ENCODE measurements at regions not wholly inside any gene's neighbourhood (a gene's known extent, or its start where the extent isn't known, plus 50 kb on each side); places are given as distances from the start of the nearest gene placed in this dataset.

DNA sequence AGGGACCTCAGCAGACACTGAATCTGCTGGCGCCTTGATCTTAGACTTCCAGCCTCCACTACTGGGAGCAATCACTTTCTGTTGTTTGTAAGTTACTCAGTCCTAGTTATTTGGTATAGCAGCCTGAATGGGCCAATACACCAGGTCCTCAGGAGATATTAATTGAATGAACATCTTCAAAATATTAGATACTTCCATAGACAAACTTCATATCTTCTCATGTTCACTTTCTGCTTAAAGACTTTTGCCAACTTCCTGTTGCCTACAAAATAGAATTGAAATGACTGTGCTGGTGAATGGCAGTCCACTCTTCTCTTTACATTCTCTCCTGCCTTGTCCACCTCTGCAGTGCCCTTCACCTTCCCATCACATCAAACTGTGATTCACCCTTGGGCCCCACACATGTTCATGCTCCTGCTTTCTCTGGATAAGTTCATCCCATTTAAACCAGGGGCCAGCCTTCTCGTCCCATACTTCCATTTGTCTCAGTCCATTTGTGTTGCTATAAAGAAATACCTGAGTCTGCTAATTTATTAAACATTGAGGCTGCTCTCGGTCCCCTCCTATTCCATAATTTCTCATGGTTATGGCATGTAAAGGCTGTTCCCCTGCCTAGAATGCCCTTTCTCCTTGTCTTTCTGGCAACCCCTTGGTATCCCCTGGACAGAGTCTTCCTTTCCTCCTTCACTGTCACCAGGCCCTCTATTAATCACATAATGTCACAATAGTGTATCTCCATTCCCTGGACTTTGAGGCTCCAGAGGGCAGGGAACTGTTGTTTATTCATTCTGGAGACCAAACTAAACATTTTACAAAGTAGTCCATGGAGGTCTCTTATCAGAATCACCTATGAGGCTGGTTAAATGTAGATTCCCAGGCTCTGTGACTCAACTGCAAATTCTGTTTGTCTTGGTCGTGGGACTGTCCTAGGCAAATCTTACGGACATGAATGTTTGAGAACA is 148.3 kb upstream of the TMEM170B start:
- no peak for TF ChIP-seq POLR2A (IDR thresholded peaks at IDR 0.05)
- TF ChIP-seq, protein P1, sequence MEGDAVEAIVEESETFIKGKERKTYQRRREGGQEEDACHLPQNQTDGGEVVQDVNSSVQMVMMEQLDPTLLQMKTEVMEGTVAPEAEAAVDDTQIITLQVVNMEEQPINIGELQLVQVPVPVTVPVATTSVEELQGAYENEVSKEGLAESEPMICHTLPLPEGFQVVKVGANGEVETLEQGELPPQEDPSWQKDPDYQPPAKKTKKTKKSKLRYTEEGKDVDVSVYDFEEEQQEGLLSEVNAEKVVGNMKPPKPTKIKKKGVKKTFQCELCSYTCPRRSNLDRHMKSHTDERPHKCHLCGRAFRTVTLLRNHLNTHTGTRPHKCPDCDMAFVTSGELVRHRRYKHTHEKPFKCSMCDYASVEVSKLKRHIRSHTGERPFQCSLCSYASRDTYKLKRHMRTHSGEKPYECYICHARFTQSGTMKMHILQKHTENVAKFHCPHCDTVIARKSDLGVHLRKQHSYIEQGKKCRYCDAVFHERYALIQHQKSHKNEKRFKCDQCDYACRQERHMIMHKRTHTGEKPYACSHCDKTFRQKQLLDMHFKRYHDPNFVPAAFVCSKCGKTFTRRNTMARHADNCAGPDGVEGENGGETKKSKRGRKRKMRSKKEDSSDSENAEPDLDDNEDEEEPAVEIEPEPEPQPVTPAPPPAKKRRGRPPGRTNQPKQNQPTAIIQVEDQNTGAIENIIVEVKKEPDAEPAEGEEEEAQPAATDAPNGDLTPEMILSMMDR (IDR thresholded peaks at IDR 0.05): no peak
- Histone ChIP-seq H3K27ac (peak overlapping the region in 1 of 4 donors; percentile 24), H3K27me3 (no peaks in the 10 kb centered on the region), H3K36me3 (no peaks in the 10 kb centered on the region), H3K4me1 (peaks cover 0 to 3% (median 0%) of the 10 kb centered on the region in 4 donors), H3K9me3 (no peaks in the 10 kb centered on the region), H3K4me3 (no peak overlapping the region)
- no peak for DNase-seq

GRCh38 chr6:11387707-11388430 is 149.7 kb upstream of the TMEM170B start:
- no peak for DNase-seq
- peaks cover 0 to 3% (median 0%) of the 10 kb centered on the region in 4 donors for H3K4me1 ChIP-seq
- H3K9me3 ChIP-seq: no peaks in the 10 kb centered on the region
- H3K27me3 ChIP-seq: no peaks in the 10 kb centered on the region
- no peak overlapping the region for H3K4me3 ChIP-seq
- TF ChIP-seq, protein P1 (IDR thresholded peaks at IDR 0.05): no peak
- TF ChIP-seq POLR2A (IDR thresholded peaks at IDR 0.05): no peak
- no peak overlapping the region for H3K27ac ChIP-seq
- H3K36me3 ChIP-seq: no peaks in the 10 kb centered on the region

DNA sequence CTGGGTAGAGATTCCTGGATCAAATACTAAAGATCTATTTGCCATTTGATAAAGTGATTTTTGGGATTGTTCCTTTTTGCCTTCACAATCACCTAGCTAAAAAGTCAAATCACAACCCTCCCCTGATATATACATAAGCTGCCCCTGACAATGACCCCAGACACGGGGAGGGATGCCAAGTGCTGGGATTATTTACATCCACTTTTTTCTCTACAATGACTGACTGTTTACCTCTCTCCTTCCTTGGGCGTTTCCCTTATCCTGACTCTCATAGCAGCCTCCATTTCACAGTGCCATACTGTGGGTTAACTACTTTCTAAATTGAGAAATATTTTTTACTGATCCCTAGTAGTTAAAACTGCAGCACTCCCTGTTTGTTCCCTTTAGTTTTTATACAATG is 150.8 kb upstream of the TMEM170B start:
- TF ChIP-seq, protein P1 (IDR thresholded peaks at IDR 0.05): no peak
- no peak for TF ChIP-seq POLR2A (IDR thresholded peaks at IDR 0.05)
- no peak overlapping the region for H3K4me3 ChIP-seq
- DNase-seq: no peak
- no peak overlapping the region for H3K27ac ChIP-seq
- no peaks in the 10 kb centered on the region for H3K27me3 ChIP-seq
- H3K36me3 ChIP-seq: no peaks in the 10 kb centered on the region
- peaks cover 0 to 3% (median 1%) of the 10 kb centered on the region in 4 donors for H3K4me1 ChIP-seq
- H3K9me3 ChIP-seq: no peaks in the 10 kb centered on the region

- no peaks in the 10 kb centered on the region for H3K9me3 ChIP-seq
- no peak overlapping the region for H3K27ac ChIP-seq
- H3K27me3 ChIP-seq: no peaks in the 10 kb centered on the region
- peaks cover 0 to 3% (median 1%) of the 10 kb centered on the region in 4 donors for H3K4me1 ChIP-seq
- DNase-seq: no peak
- H3K36me3 ChIP-seq: no peaks in the 10 kb centered on the region
- H3K4me3 ChIP-seq: no peak overlapping the region
- TF ChIP-seq, protein P1 (IDR thresholded peaks at IDR 0.05): no peak
- TF ChIP-seq POLR2A (IDR thresholded peaks at IDR 0.05): no peak
These were observed 151.2 kb upstream of the TMEM170B start for GRCh38 chr6:11386323-11386722.

DNA sequence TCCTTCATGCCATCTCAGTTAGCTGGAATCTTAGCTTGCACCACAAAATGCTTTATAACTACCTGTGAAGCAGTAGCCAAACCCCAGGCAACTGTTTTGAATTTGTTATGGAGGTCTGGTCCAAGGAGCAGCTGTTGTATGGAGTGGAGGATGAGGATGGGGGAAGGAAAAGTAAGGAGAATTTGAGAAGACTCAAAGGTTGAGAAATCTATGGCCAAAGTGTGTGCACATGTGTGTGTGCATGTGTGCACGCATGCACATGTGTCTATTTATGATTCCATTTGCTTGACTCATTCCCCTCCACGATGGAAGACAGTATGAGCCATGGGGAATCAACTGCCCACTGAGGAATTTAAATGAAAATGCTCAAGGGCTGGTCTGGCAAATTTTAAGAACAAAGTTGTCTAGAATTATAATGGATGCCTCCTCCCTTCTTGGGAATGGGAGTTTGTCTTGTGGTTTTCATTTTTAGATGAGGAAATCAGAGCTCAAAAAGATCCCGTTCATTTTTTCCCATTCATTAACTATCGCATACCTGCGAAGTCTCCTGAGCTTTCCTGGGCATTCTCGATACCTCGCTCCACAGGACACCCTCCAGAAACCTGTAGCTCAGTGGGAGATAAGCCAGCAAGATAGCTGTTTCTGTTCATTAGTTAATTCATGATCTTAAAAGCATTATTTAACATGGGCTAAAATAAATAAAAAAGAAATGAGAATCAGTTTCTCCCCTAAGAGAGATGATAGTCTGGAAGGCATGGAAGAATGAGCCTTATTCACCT is 152.3 kb upstream of the NEDD9 start:
- peaks cover 0 to 3% (median 1%) of the 10 kb centered on the region in 4 donors for H3K4me1 ChIP-seq
- H3K4me3 ChIP-seq: no peak overlapping the region
- DNase-seq: no peak
- H3K36me3 ChIP-seq: no peaks in the 10 kb centered on the region
- no peaks in the 10 kb centered on the region for H3K9me3 ChIP-seq
- no peaks in the 10 kb centered on the region for H3K27me3 ChIP-seq
- TF ChIP-seq, protein P1 (IDR thresholded peaks at IDR 0.05): no peak
- no peak overlapping the region for H3K27ac ChIP-seq

Data from Peyer's patch (tissue), 4 donors.